Activated CD8-positive, alpha-beta memory T cell treated with anti-CD3 and anti-CD28 coated beads, Interleukin-2, amount 50 U/mL, for 24 hours (primary cell): ENCODE measurements at regions not wholly inside any gene's neighbourhood (a gene's known extent, or its start where the extent isn't known, plus 50 kb on each side); places are given as distances from the start of the nearest gene placed in this dataset.
"Not testable (repeated sequence)": the region's sequence is repeated elsewhere in the genome, so short reads cannot be mapped to it uniquely, and the experiment has no call there.

Experiments used
- DNase-seq: peaks from one replicate; pipeline ENCODE4 v3.0.0-alpha.2; 2020; ENCODE audit errors: extremely low read depth

- no peak for DNase-seq
These were observed 195.6 kb upstream of the KLF3 start for GRCh38 chr4:38468339-38468866.

GRCh38 chr4:38469410-38469809 is 194.6 kb upstream of the KLF3 start:
- DNase-seq = no peak

- DNase-seq = no peak
These were observed 193.2 kb upstream of the KLF3 start for GRCh38 chr4:38470735-38471262.

GRCh38 chr4:38482696-38483095 is 181.3 kb upstream of the KLF3 start:
- no peak for DNase-seq

- DNase-seq = not testable (repeated sequence)
These were observed 180.4 kb upstream of the KLF3 start for GRCh38 chr4:38483628-38484027.

- no peak for DNase-seq
These were observed 174.8 kb upstream of the KLF3 start for GRCh38 chr4:38489011-38489861.

- no peak for DNase-seq
These were observed 173.9 kb upstream of the KLF3 start for GRCh38 chr4:38489924-38490639.

GRCh38 chr4:38490753-38491446 is 173.1 kb upstream of the KLF3 start:
- DNase-seq = no peak

GRCh38 chr4:38491854-38492478 is 172.0 kb upstream of the KLF3 start:
- DNase-seq = no peak

- DNase-seq = no peak
These were observed 170.9 kb upstream of the KLF3 start for GRCh38 chr4:38493066-38493465.

- DNase-seq = no peak
These were observed 168.6 kb upstream of the KLF3 start for GRCh38 chr4:38495446-38495845.

- no peak for DNase-seq
These were observed 166.9 kb upstream of the KLF3 start for GRCh38 chr4:38497121-38497520.

- DNase-seq = no peak
These were observed 164.9 kb upstream of the KLF3 start for GRCh38 chr4:38499101-38499500.

GRCh38 chr4:38500433-38500832 is 163.6 kb upstream of the KLF3 start:
- no peak for DNase-seq

GRCh38 chr4:38501698-38502097 is 162.3 kb upstream of the KLF3 start:
- no peak for DNase-seq

- no peak for DNase-seq
These were observed 160.2 kb upstream of the KLF3 start for GRCh38 chr4:38503689-38504395.

GRCh38 chr4:38504396-38504715 is 159.6 kb upstream of the KLF3 start:
- no peak for DNase-seq

GRCh38 chr4:38509551-38509950 is 154.4 kb upstream of the KLF3 start:
- no peak for DNase-seq

GRCh38 chr4:38510201-38510600 is 153.8 kb upstream of the KLF3 start:
- no peak for DNase-seq

GRCh38 chr4:38511702-38512101 is 152.3 kb upstream of the KLF3 start:
- DNase-seq = no peak

GRCh38 chr4:38512840-38513239 is 151.2 kb upstream of the KLF3 start:
- no peak for DNase-seq
